ENCODE measurements at regions not wholly inside any gene's neighbourhood (a gene's known extent, or its start where the extent isn't known, plus 50 kb on each side); places are given as distances from the start of the nearest gene placed in this dataset.

GRCh38 chr5:9776525-9776924, 146.4 kb upstream of the TAS2R1 start:
- TF ChIP-seq CTBP1 (IDR thresholded peaks at IDR 0.05; ENCODE audit: borderline replicate concordance) (no peak), LEF1 (IDR thresholded peaks at IDR 0.05; ENCODE audit: borderline replicate concordance) (no peak), BHLHE40 (IDR thresholded peaks at IDR 0.05; ENCODE audit: borderline replicate concordance) (no peak), ARNT (IDR thresholded peaks at IDR 0.05) (no peak), SP1 (IDR thresholded peaks at IDR 0.05) (no peak), NFRKB (IDR thresholded peaks at IDR 0.05) (no peak), ELF4 (IDR thresholded peaks at IDR 0.05) (no peak), SUZ12 (IDR thresholded peaks at IDR 0.05) (no peak), FOXM1 (IDR thresholded peaks at IDR 0.05; ENCODE audit: borderline replicate concordance) (no peak), L3MBTL2 (conservative IDR thresholded peaks at IDR 0.05) (no peak), TARDBP (IDR thresholded peaks at IDR 0.05) (no peak), FOXK2 (IDR thresholded peaks at IDR 0.05) (no peak), ZNF384 (IDR thresholded peaks at IDR 0.05) (no peak)
